Retinal pigment epithelial cell (primary cell): ENCODE measurements at regions not wholly inside any gene's neighbourhood (a gene's known extent, or its start where the extent isn't known, plus 50 kb on each side); places are given as distances from the start of the nearest gene placed in this dataset.

Experiments
- DNase-seq: peaks from one replicate; pipeline ENCODE4 v3.0.0-alpha.2; 2010; ENCODE audit warnings: low read depth
- H3K4me3 ChIP-seq: 2 replicates; pipeline ENCODE4 v1.5.1; 2011; ENCODE audit warnings: mild to moderate bottlenecking, low read length, control low read depth, moderate library complexity
- CTCF ChIP-seq: conservative IDR thresholded peaks from 2 replicates; pipeline ENCODE4 v1.5.1; 2011; ENCODE audit warnings: low read depth, low read length, control low read depth, inconsistent platforms

GRCh38 chr6:142631517-142632385 lies 313.2 kb downstream of the HIVEP2 start:
- no peak overlapping the region for H3K4me3 ChIP-seq
- no peak for TF ChIP-seq CTCF
- DNase-seq: no peak

- H3K4me3 ChIP-seq: no peak overlapping the region
Measured at GRCh38 chr6:142633317-142633716, 311.7 kb downstream of the HIVEP2 start.

GRCh38 chr6:142635130-142635529 lies 309.8 kb downstream of the HIVEP2 start:
- H3K4me3 ChIP-seq: no peak overlapping the region
- DNase-seq: no peak
- TF ChIP-seq CTCF: no peak

More at GRCh38 chr6:142633317-142633716, 311.7 kb downstream of the HIVEP2 start:
- TF ChIP-seq CTCF: no peak
- DNase-seq: no peak

- no peak for DNase-seq
- TF ChIP-seq CTCF: no peak
Measured at GRCh38 chr6:142637624-142638351, 307.2 kb downstream of the HIVEP2 start.

GRCh38 chr6:142642651-142643050 lies 302.3 kb downstream of the HIVEP2 start:
- no peak overlapping the region for H3K4me3 ChIP-seq
- no peak for DNase-seq
- TF ChIP-seq CTCF: no peak

More at GRCh38 chr6:142637624-142638351, 307.2 kb downstream of the HIVEP2 start:
- no peak overlapping the region for H3K4me3 ChIP-seq

GRCh38 chr6:142644866-142645265 lies 300.1 kb downstream of the HIVEP2 start:
- DNase-seq: no peak
- no peak for TF ChIP-seq CTCF

GRCh38 chr6:142645663-142646062 lies 299.3 kb downstream of the HIVEP2 start:
- DNase-seq: no peak
- no peak overlapping the region for H3K4me3 ChIP-seq
- no peak for TF ChIP-seq CTCF

More at GRCh38 chr6:142644866-142645265, 300.1 kb downstream of the HIVEP2 start:
- no peak overlapping the region for H3K4me3 ChIP-seq
